ENCODE measurements at regions not wholly inside any gene's neighbourhood (a gene's known extent, or its start where the extent isn't known, plus 50 kb on each side); places are given as distances from the start of the nearest gene placed in this dataset.

DNA sequence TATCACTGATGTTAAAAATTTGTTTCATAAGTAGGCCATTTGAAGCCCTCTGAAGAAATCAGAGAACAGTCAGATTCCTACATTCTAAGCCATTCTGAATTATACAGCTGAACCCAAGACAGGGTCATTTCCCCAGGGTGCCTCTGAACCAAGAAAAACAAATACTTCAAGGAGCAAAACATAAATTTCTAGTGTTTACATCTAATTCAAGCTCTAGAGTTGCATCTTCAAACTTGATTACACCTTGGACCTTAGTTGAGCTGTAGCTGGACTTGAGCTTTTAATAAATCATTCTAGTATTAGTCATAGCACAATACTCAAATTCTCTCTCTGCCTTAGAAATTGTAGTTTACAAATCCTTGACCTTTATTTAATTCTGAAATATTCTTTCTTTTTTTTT lies 87.6 kb upstream of the IL15 start:
- Histone ChIP-seq H3K4me2 (no peak overlapping the region), H3F3A (replicated peaks; ENCODE audit: insufficient read depth) (no peaks in the 10 kb centered on the region), H3K79me2 (ENCODE audit: insufficient read depth) (no peaks in the 10 kb centered on the region), H3K27ac (ENCODE audit: low read depth in 2 of 2, low read length in 1 of 2) (no peak overlapping the region), H3K4me1 (ENCODE audit: control insufficient read depth in 1 of 2, insufficient read depth in 2 of 2, low read depth in 1 of 2, low read length in 1 of 2) (no peaks in the 10 kb centered on the region), H3K27me3 (ENCODE audit: insufficient read depth) (no peaks in the 10 kb centered on the region), H3K9ac (no peak overlapping the region), H3K9me3 (no peaks in the 10 kb centered on the region), H3K36me3 (replicated peaks in 1 of 2; ENCODE audit: control insufficient read depth in 1 of 2, insufficient read depth in 2 of 2, low read length in 1 of 2) (no peaks in the 10 kb centered on the region), H3K4me3 (ENCODE audit: low read depth in 2 of 2, low read length in 1 of 2) (no peak overlapping the region), H4K20me1 (ENCODE audit: insufficient read depth) (no peaks in the 10 kb centered on the region), H2AFZ (ENCODE audit: low read depth) (no peak overlapping the region), H3K9me2 (no peaks in the 10 kb centered on the region)
- CTCF ChIA-PET, result interaction anchor here (1.6 kb wide), 1 partner anchor 18 kb away, joined by 4 read pairs; no protein-coding TSS in a partner anchor
- POLR2A ChIA-PET, result interaction anchor here (0.7 kb wide), 1 partner anchor 20 kb away, joined by 4 read pairs; no protein-coding TSS in a partner anchor
- TF ChIP-seq, protein P1, sequence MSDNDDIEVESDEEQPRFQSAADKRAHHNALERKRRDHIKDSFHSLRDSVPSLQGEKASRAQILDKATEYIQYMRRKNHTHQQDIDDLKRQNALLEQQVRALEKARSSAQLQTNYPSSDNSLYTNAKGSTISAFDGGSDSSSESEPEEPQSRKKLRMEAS (IDR thresholded peaks at IDR 0.05; ENCODE audit: low read depth), result no peak
- TF ChIP-seq FOXJ3 (CRISPR knock-in tag; IDR thresholded peaks at IDR 0.05) (no peak), POLR2AphosphoS5 (IDR thresholded peaks at IDR 0.05; ENCODE audit: low read depth, low read length) (no peak), EZH2phosphoT487 (IDR thresholded peaks at IDR 0.05; ENCODE audit: borderline replicate concordance, low read depth) (no peak), FOXM1 (IDR thresholded peaks at IDR 0.05; ENCODE audit: low read depth) (no peak), TEAD4 (IDR thresholded peaks at IDR 0.05; ENCODE audit: borderline replicate concordance, insufficient read depth) (no peak), MEF2A (IDR thresholded peaks at IDR 0.05; ENCODE audit: borderline replicate concordance, low read depth) (no peak), NFIC (IDR thresholded peaks at IDR 0.05; ENCODE audit: borderline replicate concordance) (no peak), GATA2 (CRISPR knock-in tag; IDR thresholded peaks at IDR 0.05) (no peak), TCF12 (IDR thresholded peaks at IDR 0.05) (no peak)
- TF ChIP-seq, protein P2, sequence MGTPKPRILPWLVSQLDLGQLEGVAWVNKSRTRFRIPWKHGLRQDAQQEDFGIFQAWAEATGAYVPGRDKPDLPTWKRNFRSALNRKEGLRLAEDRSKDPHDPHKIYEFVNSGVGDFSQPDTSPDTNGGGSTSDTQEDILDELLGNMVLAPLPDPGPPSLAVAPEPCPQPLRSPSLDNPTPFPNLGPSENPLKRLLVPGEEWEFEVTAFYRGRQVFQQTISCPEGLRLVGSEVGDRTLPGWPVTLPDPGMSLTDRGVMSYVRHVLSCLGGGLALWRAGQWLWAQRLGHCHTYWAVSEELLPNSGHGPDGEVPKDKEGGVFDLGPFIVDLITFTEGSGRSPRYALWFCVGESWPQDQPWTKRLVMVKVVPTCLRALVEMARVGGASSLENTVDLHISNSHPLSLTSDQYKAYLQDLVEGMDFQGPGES (IDR thresholded peaks at IDR 0.05; ENCODE audit: low read depth, low read length), result no peak
- TF ChIP-seq, protein P3, sequence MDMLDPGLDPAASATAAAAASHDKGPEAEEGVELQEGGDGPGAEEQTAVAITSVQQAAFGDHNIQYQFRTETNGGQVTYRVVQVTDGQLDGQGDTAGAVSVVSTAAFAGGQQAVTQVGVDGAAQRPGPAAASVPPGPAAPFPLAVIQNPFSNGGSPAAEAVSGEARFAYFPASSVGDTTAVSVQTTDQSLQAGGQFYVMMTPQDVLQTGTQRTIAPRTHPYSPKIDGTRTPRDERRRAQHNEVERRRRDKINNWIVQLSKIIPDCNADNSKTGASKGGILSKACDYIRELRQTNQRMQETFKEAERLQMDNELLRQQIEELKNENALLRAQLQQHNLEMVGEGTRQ (IDR thresholded peaks at IDR 0.05; ENCODE audit: borderline replicate concordance, low read depth, low read length), result no peak
- DNase-seq, result no peak

DNA sequence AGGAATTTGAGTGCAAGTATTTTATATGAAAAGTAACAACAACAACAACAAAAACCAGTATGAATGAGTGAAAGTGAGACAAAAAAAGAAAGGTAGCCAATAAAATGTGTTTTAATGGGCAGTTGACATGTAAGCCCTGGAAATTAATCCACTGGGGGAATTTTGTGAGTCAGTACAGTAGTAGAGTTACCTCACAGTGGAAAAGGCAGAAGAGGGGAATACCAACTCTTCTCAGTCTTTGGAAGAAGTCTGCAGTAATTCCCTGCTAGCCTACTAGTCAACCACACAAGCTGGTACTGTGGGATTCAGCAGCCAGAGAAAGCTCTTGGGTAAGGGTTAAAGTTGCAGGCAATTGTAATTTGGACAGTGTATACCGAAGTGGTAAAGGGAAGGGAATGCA lies 76.3 kb upstream of the IL15 start:
- POLR2A ChIA-PET, result no interaction called here
- Histone ChIP-seq H3K4me3 (ENCODE audit: low read depth in 2 of 2, low read length in 1 of 2) (no peak overlapping the region), H3F3A (replicated peaks; ENCODE audit: insufficient read depth) (no peaks in the 10 kb centered on the region), H3K9ac (no peak overlapping the region), H3K27me3 (ENCODE audit: insufficient read depth) (no peaks in the 10 kb centered on the region), H3K4me2 (no peak overlapping the region), H3K36me3 (replicated peaks in 1 of 2; ENCODE audit: control insufficient read depth in 1 of 2, insufficient read depth in 2 of 2, low read length in 1 of 2) (no peaks in the 10 kb centered on the region), H3K9me2 (no peaks in the 10 kb centered on the region), H3K4me1 (ENCODE audit: control insufficient read depth in 1 of 2, insufficient read depth in 2 of 2, low read depth in 1 of 2, low read length in 1 of 2) (no peaks in the 10 kb centered on the region), H4K20me1 (ENCODE audit: insufficient read depth) (no peaks in the 10 kb centered on the region), H3K27ac (ENCODE audit: low read depth in 2 of 2, low read length in 1 of 2) (no peak overlapping the region), H2AFZ (ENCODE audit: low read depth) (no peak overlapping the region), H3K9me3 (no peaks in the 10 kb centered on the region), H3K79me2 (ENCODE audit: insufficient read depth) (no peaks in the 10 kb centered on the region)
- CTCF ChIA-PET, result interaction anchor here (0.8 kb wide), 1 partner anchor 253 kb away, joined by 3 read pairs; no protein-coding TSS in a partner anchor
- DNase-seq, result no peak
- 45% methylated on average over 1 of the region's 1 CpG for WGBS (ENCODE audit: low lambda C conversion rate)
- no peak for TF ChIP-seq YY1 (IDR thresholded peaks at IDR 0.05; ENCODE audit: low read depth)
- TF ChIP-seq, protein P3 (IDR thresholded peaks at IDR 0.05; ENCODE audit: borderline replicate concordance, low read depth, low read length), result no peak
- no peak for TF ChIP-seq ELF1 (IDR thresholded peaks at IDR 0.05)
- no peak for TF ChIP-seq CHD2 (IDR thresholded peaks at IDR 0.05; ENCODE audit: low read length, partially characterized antibody)
- TF ChIP-seq, protein P4, sequence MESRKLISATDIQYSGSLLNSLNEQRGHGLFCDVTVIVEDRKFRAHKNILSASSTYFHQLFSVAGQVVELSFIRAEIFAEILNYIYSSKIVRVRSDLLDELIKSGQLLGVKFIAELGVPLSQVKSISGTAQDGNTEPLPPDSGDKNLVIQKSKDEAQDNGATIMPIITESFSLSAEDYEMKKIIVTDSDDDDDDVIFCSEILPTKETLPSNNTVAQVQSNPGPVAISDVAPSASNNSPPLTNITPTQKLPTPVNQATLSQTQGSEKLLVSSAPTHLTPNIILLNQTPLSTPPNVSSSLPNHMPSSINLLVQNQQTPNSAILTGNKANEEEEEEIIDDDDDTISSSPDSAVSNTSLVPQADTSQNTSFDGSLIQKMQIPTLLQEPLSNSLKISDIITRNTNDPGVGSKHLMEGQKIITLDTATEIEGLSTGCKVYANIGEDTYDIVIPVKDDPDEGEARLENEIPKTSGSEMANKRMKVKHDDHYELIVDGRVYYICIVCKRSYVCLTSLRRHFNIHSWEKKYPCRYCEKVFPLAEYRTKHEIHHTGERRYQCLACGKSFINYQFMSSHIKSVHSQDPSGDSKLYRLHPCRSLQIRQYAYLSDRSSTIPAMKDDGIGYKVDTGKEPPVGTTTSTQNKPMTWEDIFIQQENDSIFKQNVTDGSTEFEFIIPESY (IDR thresholded peaks at IDR 0.05; ENCODE audit: borderline replicate concordance, low read depth), result no peak

All from SK-N-SH (cell line).